NCI-H510A (cell line): ENCODE measurements at regions not wholly inside any gene's neighbourhood (a gene's known extent, or its start where the extent isn't known, plus 50 kb on each side); places are given as distances from the start of the nearest gene placed in this dataset.

Experiments
- DNase-seq: peaks from one replicate; lab custom pipeline; 2025; lab: John Stamatoyannopoulos, UW

- no peak for DNase-seq
These were observed 165.4 kb upstream of the PPP2R3A start for GRCh38 chr3:135800071-135800549.

GRCh38 chr3:135801018-135801417 is 164.5 kb upstream of the PPP2R3A start:
- DNase-seq, result no peak

- DNase-seq, result no peak
These were observed 163.4 kb upstream of the PPP2R3A start for GRCh38 chr3:135802171-135802570.

GRCh38 chr3:135803028-135803692 is 162.4 kb upstream of the PPP2R3A start:
- no peak for DNase-seq

DNA sequence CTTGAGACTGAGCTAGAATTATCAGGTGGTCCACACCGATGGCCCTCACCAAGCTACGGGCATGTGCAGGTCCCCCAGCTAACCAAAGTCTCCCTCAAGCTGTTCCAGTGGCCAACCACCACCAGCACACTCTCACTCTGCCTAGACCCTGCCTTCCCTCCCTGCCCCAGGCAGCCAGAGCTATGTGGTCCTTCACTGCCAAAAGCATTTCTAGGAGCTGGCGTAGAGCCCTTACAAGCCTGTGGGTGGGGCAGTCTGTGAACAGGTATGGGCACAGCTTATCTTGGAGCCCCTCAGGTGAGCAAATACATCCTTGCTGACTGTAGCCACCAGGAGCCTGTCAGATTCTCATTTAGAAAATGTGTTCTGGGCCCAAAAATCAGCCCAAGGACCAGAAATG is 159.8 kb upstream of the PPP2R3A start:
- DNase-seq, result no peak

DNA sequence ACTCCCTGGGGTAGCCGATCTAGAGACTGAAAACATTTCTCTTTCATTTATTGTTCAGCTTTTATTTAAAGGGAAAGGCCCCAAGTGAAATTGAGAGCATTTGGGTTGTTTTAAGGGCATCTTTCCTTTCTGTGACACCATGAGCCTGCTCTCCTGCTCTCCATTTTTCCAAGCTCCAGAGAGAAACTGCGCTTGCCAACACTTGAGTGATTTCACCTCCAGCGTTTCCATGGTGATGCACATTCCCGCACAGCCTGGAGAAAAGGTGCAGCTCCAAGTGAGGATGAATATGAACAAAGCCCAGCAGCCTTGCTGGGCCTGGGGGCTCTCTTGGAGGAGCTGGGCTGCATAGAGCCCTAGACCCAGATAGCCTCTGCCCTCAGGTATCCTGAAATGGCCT is 159.2 kb upstream of the PPP2R3A start:
- no peak for DNase-seq

GRCh38 chr3:135807879-135808278 is 157.6 kb upstream of the PPP2R3A start:
- DNase-seq, result no peak

GRCh38 chr3:135809021-135809634 is 156.4 kb upstream of the PPP2R3A start:
- DNase-seq, result peak; percentile 2

GRCh38 chr3:135811651-135812050 is 153.9 kb upstream of the PPP2R3A start:
- no peak for DNase-seq

DNA sequence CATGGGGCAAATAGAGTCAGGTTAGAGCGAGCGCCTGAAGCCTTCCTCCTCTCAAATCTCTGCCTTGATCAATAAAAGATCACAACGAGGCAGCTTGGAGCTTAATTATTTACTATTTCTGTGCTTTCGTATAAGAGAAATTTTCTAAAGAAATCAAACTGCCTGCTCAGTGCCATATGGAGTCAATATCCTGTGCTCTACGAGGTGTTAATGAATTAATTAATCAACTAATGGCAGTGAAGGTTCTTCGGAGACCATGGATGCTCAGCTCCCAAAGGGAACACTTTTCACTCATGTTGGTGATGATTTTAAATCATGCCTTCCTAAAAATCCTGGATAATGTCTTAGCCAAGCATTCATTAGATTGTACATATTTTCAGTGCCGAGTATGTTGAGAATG is 153.5 kb upstream of the PPP2R3A start:
- no peak for DNase-seq

DNA sequence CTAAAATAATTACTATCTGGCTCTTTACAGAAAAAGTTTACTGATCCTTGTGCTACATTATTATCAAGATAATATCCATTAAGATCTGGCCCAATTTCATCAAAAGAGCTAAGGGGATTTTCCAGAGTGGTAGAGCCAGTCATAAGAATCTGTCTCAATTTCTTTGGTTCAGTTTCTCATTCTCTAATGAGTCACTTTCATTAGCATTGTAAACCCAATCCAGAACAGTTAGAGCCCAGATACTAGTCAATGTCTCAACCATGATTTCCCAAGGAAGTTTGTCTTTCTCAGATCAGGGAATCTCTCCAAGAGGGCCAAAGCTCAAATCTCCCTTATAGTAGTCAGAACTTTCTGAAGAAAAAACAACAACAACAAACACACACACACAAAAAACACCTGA is 131.1 kb upstream of the PPP2R3A start:
- DNase-seq, result no peak

DNA sequence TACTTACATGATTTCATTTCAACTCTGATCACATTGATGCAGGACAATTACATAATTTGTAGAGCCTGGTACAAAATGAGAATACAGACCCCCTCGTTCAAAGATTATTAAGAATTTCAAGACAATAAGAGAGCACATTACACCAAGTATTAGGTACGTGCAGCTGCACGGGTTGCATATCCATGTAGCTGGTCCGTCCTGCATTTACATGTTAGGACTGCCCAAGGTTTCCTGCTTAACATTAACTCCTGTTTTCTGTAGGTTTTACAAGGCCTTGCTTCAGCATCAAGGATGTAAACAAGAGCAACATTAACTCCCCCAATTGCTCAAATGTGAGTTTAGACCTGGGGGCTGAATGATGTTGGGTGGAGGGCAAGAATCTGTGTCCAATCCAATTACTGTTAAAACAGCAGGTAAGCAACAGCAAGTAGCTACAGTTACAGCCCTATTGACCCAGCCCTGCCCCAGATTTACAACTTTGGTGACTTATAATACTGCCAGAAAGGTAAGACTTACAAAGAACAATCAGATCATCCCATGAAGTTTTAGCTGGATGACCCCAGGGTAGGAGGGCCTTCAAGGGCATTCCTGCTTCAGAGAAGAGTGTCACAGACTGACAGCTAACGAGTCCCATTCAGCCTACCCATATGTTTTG is 127.4 kb upstream of the PPP2R3A start:
- no peak for DNase-seq

- no peak for DNase-seq
These were observed 125.1 kb upstream of the PPP2R3A start for GRCh38 chr3:135840436-135840835.

GRCh38 chr3:135844386-135844785 is 121.1 kb upstream of the PPP2R3A start:
- no peak for DNase-seq

DNA sequence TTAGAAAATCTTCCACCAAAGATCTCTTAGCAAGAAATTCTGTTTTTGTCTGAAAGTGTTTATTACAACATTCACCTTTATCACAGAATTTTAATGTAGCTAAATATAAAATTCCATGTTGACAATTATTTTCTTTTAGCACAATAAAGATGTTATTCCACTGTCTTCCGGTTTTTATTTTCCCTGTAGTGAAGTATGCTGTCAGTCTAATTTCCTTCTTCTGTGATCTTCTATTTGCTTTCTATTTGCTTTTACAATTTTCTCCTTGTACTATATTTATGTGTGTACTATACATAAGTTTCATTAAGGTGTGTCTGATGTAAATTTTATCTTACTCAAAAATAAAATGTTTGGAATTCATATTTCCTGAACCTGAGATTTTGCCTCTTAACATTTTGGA is 117.5 kb upstream of the PPP2R3A start:
- no peak for DNase-seq

DNA sequence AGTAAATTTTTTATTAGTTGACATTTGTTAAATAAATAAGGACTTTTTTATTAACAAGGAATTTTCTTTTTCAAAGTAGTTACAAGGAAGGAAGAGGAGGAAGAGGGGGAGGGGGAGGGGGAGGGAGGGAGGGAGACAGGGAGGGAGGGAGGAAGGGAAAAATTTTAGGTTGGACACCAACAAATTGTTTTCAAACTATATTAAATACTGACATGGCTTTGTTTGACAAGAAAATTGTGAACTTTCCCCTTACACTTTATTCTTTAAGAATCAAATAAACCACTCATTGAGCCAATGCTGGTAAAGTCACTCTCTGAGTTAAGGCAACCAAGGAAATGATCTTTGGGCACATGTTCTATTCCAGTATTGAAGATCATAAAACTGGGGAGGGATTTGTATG is 115.7 kb upstream of the PPP2R3A start:
- DNase-seq, result no peak

- no peak for DNase-seq
These were observed 114.1 kb upstream of the PPP2R3A start for GRCh38 chr3:135851201-135852081.

DNA sequence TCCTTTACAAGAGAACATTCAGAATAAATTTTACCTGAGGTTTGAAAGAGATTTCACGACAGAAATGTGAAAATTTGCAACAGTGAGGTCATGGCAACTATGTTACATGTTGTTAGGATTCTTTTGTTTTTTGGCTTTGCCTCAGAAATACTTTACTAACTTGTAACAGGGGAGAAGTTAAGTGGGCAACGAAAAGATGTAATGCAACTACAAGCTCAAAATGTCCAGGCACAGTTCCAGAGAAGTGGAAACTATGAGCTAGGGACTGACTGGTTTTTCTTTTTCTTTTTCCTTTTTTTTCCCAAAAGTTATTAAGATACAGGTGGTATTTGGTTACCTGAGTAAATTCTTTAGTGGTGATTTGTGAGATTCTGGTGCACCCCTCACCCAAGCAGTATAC is 111.5 kb upstream of the PPP2R3A start:
- DNase-seq, result no peak

- no peak for DNase-seq
These were observed 104.8 kb upstream of the PPP2R3A start for GRCh38 chr3:135860761-135861160.

DNA sequence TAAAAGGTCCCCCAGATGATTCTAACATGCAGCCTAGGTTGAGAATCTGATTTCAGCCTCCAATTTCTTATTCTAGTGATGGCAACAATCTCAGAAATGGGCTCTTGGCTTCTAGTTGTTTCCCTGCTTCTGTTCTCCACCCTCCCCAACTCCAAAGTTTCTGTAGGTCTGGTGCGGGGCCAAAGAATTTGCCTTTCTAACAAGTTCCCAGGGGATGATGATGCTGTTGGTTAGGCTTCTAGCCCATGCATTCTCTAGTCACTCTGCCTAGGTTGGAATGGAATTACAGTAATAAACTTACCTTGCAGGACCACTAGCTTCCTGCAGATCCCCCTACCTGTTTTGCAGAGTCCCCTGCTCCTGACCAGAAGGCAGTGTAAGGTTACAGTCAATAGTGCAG is 103.2 kb upstream of the PPP2R3A start:
- DNase-seq, result no peak

- no peak for DNase-seq
These were observed 101.5 kb upstream of the PPP2R3A start for GRCh38 chr3:135864060-135864459.

GRCh38 chr3:135865085-135865484 is 100.4 kb upstream of the PPP2R3A start:
- DNase-seq, result no peak
